Fibroblast of lung (primary cell): ENCODE measurements at regions not wholly inside any gene's neighbourhood (a gene's known extent, or its start where the extent isn't known, plus 50 kb on each side); places are given as distances from the start of the nearest gene placed in this dataset.

Source experiments
- CTCF ChIP-seq, 2 donors: IDR thresholded peaks in 1 of 2; conservative IDR thresholded peaks in 1 of 2; 1 replicate in 1 of 2; 2 replicates in 1 of 2; pipeline ENCODE4 v1.5.1; 2011 to 2012; ENCODE audit warnings: low read length in 2 of 2, control low read depth in 1 of 2, inconsistent platforms in 1 of 2, low read depth in 1 of 2, mild to moderate bottlenecking in 1 of 2
- EZH2 ChIP-seq: IDR thresholded peaks from 2 replicates; pipeline ENCODE4 v1.5.1; 2012; ENCODE audit warnings: low read length, control low read depth, mild to moderate bottlenecking; ENCODE audit errors: missing control alignments

GRCh38 chr4:138698641-138699040 lies 316.9 kb upstream of the NOCT start:
- TF ChIP-seq CTCF (conservative IDR thresholded peaks at IDR 0.05 in 1 of 2, IDR thresholded peaks at IDR 0.05 in 1 of 2; ENCODE audit: low read depth in 1 of 2, low read length in 2 of 2): no peak
- no peak for TF ChIP-seq EZH2
